Transverse colon (tissue), 4 donors: ENCODE measurements at regions not wholly inside any gene's neighbourhood (a gene's known extent, or its start where the extent isn't known, plus 50 kb on each side); places are given as distances from the start of the nearest gene placed in this dataset.

Experiments
- DNase-seq: peaks from one replicate; pipeline ENCODE4 v3.0.0-alpha.2; 2019
- H3K27ac ChIP-seq, 4 donors: fragments of 200-600 bp; sonication (generic); 2 replicates each; pipeline ENCODE4 v1.5.1; 2016 to 2018; ENCODE audit warnings: inconsistent platforms in 4 of 4
- H3K27me3 ChIP-seq: fragments of 200-600 bp; sonication (generic); 2 replicates; pipeline ENCODE4 v1.5.1; 2017; ENCODE audit warnings: inconsistent platforms
- H3K36me3 ChIP-seq, 4 donors: fragments of 200-600 bp; sonication (generic); 2 replicates each; pipeline ENCODE4 v1.5.1; 2017 to 2019; ENCODE audit warnings: inconsistent platforms in 4 of 4
- H3K4me1 ChIP-seq, 4 donors: fragments of 200-600 bp; sonication (generic); 2 replicates each; pipeline ENCODE4 v1.5.1; 2017 to 2020; ENCODE audit warnings: inconsistent platforms in 4 of 4
- H3K4me3 ChIP-seq, 4 donors: fragments of 200-600 bp; sonication (generic); 1 replicate in 1 of 4; 2 replicates in 3 of 4; pipeline versions ENCODE4 v1.5.1 to v1.6.1; 2017 to 2019; ENCODE audit warnings: inconsistent platforms in 4 of 4
- H3K9me3 ChIP-seq, 2 donors: fragments of 200-600 bp; sonication (generic); 2 replicates each; pipeline ENCODE4 v1.5.1; 2017 to 2019; ENCODE audit warnings: inconsistent platforms in 2 of 2
- CTCF ChIP-seq, 5 experiments: fragments of 200-600 bp in 3 of 5; fragments of 450-650 bp in 2 of 5; sonication (generic) in 3 of 5; IDR thresholded peaks; 1 replicate in 2 of 5; 2 replicates in 3 of 5; pipeline ENCODE4 v1.5.1; 2016 to 2017; ENCODE audit warnings: antibody characterized with exemption in 5 of 5, inconsistent platforms in 3 of 5, mild to moderate bottlenecking in 2 of 5, moderate library complexity in 1 of 5
- EP300 ChIP-seq: sonication (generic); formaldehyde crosslinking; IDR thresholded peaks from one replicate; pipeline ENCODE4 v1.6.1; 2017; ENCODE audit warnings: antibody characterized with exemption, low read depth
- POLR2A ChIP-seq: fragments of 450-650 bp; IDR thresholded peaks from one replicate; pipeline ENCODE4 v1.6.1; 2016; ENCODE audit warnings: antibody characterized with exemption, mild to moderate bottlenecking, moderate library complexity
- POLR2AphosphoS5 ChIP-seq, 3 donors: sonication (generic); formaldehyde crosslinking; IDR thresholded peaks; one replicate each; pipeline ENCODE4 v1.6.1; 2016; ENCODE audit warnings: antibody characterized with exemption in 3 of 3
- WGBS, 2 donors: methylation state at CpG; one replicate each; pipeline ENCODE4 v1.1.5; 2018; ENCODE audit warnings: low coverage in 1 of 2; 5-methylcytosine and 5-hydroxymethylcytosine counted together
- in situ Hi-C, 4 donors: fragments of 200-750 bp; cut with MboI; loops; one replicate each; pipeline versions ENCODE4 v1.15.0 to v1.15.1; 2017; ENCODE audit warnings: low sequenced_read_pairs in 3 of 4, low pct_ligation_motif_present in 1 of 4, low pct_unique_long_range_greater_than_20kb in 1 of 4
- intact Hi-C: fragments of 100-400 bp; cut with DNase I; formaldehyde crosslinking; loops from one replicate; pipeline ENCODE4 v1.15.1; 2023; ENCODE audit warnings: low total_unique reads

DNA sequence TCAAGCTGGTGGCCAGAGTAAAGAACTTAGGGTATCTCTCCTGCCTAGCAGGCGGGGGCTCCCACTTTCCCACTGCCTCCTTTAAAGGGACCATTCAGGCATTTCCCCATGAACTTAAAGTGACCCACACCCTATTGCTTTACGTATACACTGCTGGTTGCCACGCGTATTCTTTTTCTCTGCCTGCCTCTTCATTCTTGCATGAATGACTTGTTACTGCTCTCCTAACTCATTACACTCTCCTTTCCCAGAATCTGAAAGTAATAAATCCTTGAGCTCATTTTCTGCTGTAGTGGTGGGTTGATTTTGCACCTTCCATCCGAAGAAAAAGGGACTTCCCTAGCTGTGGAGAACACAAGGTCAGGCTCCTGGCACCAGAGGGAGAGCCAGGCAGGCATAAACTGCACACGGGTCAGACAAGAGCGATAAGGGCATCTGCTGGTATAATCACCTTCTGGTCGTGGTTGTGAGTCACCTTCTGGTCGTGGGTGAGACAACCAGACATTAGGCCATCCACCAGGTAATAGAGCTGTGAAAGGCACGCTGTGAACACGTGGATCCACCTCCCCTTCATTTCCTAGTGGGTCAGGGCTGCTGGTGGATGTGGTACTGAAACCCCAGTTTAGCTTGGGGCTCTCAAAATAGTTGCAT, 950.3 kb downstream of the SOCS6 start:
- in situ Hi-C loops: no loop called here
- H3K9me3 ChIP-seq: no peaks in the 10 kb centered on the region
- no peak overlapping the region for H3K4me3 ChIP-seq
- H3K4me1 ChIP-seq: no peaks in the 10 kb centered on the region
- DNase-seq: no peak
- H3K27ac ChIP-seq: no peak overlapping the region
- intact Hi-C loops: no loop called here
- WGBS, 2 donors: 67 to 71% methylated on average over 1 to 11 of the region's 11 CpGs
- H3K27me3 ChIP-seq: no peaks in the 10 kb centered on the region
- TF ChIP-seq CTCF (IDR thresholded peaks at IDR 0.05) (no peak), EP300 (no peak), POLR2AphosphoS5 (IDR thresholded peaks at IDR 0.05) (no peak)
- no peaks in the 10 kb centered on the region for H3K36me3 ChIP-seq

DNA sequence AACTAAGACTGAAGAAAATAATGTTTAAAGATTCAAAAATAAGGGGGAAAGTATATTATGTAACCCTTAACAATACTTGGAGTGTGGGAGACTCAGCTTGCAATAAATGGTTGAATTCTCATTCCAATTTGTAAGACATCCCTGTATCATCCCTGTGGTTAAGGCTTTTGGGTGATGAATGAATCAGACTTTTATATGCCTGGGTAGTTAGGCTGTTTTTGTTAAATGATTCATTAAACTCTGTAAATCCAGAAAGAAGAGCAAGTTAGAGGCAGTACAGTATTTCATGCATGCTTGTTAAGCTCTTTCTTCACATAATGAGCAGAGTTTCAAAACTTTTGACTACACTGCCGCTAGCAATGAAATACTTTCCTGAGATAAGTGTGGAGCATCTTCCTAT, 948.8 kb downstream of the SOCS6 start:
- H3K27me3 ChIP-seq: no peaks in the 10 kb centered on the region
- WGBS, 2 donors: 73 to 78% methylated on average over 1 of the region's 1 CpG
- intact Hi-C loops: no loop called here
- H3K27ac ChIP-seq: no peak overlapping the region
- in situ Hi-C loops: no loop called here
- H3K4me3 ChIP-seq: no peak overlapping the region
- H3K4me1 ChIP-seq: no peaks in the 10 kb centered on the region
- DNase-seq: no peak
- no peaks in the 10 kb centered on the region for H3K9me3 ChIP-seq
- TF ChIP-seq POLR2AphosphoS5 (IDR thresholded peaks at IDR 0.05) (no peak), CTCF (IDR thresholded peaks at IDR 0.05) (no peak), EP300 (no peak), POLR2A (no peak)
- H3K36me3 ChIP-seq: no peaks in the 10 kb centered on the region

- TF ChIP-seq POLR2AphosphoS5 (IDR thresholded peaks at IDR 0.05) (no peak), EP300 (no peak), CTCF (IDR thresholded peaks at IDR 0.05) (no peak), POLR2A (no peak)
- intact Hi-C loops: no loop called here
- Histone ChIP-seq H3K9me3 (no peaks in the 10 kb centered on the region), H3K4me1 (no peaks in the 10 kb centered on the region), H3K4me3 (no peak overlapping the region), H3K27ac (no peak overlapping the region), H3K36me3 (no peaks in the 10 kb centered on the region), H3K27me3 (no peaks in the 10 kb centered on the region)
- WGBS, 2 donors: 77 to 81% methylated on average over 4 of the region's 4 CpGs
- DNase-seq: no peak
- in situ Hi-C loops: no loop called here
Observed at GRCh38 chr18:71233177-71233576, 944.3 kb downstream of the SOCS6 start.

- Histone ChIP-seq H3K4me3 (no peak overlapping the region), H3K27me3 (no peaks in the 10 kb centered on the region), H3K9me3 (no peaks in the 10 kb centered on the region), H3K27ac (no peak overlapping the region), H3K4me1 (no peaks in the 10 kb centered on the region), H3K36me3 (no peaks in the 10 kb centered on the region)
- intact Hi-C loops (no loop called here), in situ Hi-C loops (no loop called here)
- TF ChIP-seq CTCF (IDR thresholded peaks at IDR 0.05) (no peak), POLR2AphosphoS5 (IDR thresholded peaks at IDR 0.05) (no peak), EP300 (no peak), POLR2A (no peak)
- no peak for DNase-seq
Observed at GRCh38 chr18:71223486-71223885, 934.6 kb downstream of the SOCS6 start.
